ENCODE measurements at regions not wholly inside any gene's neighbourhood (a gene's known extent, or its start where the extent isn't known, plus 50 kb on each side); places are given as distances from the start of the nearest gene placed in this dataset.
A peak's percentile ranks its signal among the peaks of the same experiment; 100 is the strongest.
"Not testable (repeated sequence)": the region's sequence is repeated elsewhere in the genome, so short reads cannot be mapped to it uniquely, and the experiment has no call there.

DNA sequence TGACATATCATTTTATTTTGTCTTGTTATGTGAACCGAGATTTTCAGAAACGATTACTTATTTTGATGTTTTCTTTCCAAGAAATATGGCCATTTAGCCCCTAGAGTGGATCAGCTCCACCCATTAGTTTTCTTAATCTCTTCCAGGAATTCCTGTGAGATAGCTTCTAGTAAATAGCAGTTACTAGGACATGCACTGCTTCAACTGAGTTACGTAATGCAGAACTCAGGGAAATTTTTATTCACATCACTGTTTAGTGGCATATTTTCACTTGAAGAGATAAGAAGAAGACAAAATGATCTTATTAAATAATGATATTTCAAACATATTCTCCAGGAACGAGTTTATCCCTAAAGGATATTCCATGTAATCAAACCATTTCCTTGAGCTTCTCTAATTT, 573.5 kb upstream of the CNTNAP5 start:
- TF ChIP-seq, protein P1, sequence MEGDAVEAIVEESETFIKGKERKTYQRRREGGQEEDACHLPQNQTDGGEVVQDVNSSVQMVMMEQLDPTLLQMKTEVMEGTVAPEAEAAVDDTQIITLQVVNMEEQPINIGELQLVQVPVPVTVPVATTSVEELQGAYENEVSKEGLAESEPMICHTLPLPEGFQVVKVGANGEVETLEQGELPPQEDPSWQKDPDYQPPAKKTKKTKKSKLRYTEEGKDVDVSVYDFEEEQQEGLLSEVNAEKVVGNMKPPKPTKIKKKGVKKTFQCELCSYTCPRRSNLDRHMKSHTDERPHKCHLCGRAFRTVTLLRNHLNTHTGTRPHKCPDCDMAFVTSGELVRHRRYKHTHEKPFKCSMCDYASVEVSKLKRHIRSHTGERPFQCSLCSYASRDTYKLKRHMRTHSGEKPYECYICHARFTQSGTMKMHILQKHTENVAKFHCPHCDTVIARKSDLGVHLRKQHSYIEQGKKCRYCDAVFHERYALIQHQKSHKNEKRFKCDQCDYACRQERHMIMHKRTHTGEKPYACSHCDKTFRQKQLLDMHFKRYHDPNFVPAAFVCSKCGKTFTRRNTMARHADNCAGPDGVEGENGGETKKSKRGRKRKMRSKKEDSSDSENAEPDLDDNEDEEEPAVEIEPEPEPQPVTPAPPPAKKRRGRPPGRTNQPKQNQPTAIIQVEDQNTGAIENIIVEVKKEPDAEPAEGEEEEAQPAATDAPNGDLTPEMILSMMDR (IDR thresholded peaks at IDR 0.05; ENCODE audit: insufficient read depth, missing control alignments) = no peak
- no peak for FAIRE-seq
- no peak for DNase-seq (ENCODE audit: insufficient read length, low spot score)

DNA sequence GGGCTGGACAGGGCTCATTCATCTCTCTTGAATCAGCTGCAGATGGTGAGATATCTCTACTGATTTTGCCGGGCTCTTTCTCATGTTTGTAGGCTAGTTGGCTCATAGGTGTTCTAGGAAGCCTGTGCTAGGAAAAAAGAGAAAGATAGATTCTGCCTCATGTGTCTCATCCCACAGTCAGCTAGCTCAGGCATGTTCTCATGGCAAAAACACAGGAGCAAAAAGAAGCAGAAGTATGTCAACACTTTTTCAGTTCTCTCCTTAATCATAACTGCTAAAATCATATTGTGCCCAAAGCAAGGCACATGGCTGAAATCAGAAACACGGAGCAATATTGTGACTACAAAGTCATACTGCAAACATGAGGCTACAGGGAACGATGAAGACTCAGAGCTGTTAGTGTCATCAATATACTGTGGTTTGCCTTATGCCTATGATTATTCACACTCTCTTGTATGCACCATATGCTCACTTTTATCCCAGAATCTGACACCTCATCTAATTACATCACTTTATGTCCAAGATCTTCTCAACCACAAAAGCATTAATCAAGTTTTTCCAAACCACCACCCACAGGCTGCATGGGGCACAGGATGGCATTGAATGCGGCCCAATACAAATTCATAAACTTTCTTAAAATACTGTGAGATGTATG, 571.9 kb upstream of the CNTNAP5 start:
- no peak for DNase-seq (ENCODE audit: insufficient read length, low spot score)
- no peak for FAIRE-seq
- TF ChIP-seq, protein P1 (IDR thresholded peaks at IDR 0.05; ENCODE audit: insufficient read depth, missing control alignments) = no peak

DNA sequence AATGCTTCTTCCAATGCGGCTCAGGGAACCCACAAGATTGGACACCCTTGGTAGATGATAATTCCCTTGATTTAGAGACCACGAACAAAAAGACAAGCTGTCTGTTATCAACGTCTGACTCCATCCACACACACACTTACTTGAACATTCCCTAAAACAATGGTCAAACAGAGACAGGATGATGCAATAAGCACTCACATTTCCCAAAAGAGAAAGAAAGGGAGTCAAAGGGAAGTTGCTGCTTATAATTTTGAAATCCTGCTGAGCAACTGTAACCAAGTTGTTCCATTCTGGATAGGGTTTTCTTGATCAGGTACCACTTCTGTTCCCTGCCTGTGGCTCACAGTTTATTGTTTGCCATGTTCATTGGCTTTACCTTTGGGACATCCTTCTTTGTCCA, 571.3 kb upstream of the CNTNAP5 start:
- TF ChIP-seq, protein P1 (IDR thresholded peaks at IDR 0.05; ENCODE audit: insufficient read depth, missing control alignments) = no peak
- FAIRE-seq = no peak
- no peak for DNase-seq (ENCODE audit: insufficient read length, low spot score)

DNA sequence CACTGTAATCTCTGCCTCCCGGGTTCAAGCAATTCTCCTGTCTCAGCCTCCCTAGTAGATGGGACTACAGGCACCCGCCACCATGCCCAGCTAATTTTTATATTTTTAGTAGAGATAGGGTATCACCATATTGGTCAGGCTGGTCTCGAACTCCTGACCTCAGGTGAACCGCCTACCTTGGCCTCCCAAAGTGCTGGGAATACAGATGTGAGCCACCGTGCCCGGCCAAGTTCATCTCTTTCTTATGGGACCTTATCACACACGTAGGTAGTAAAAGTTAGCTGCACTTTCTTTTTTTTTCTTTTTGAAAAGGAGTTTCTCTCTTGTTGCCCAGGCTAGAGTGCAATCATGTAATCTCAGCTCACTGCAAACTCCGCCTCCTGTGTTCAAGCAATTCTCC, 569.9 kb upstream of the CNTNAP5 start:
- not testable (repeated sequence) for DNase-seq (ENCODE audit: insufficient read length, low spot score); FAIRE-seq

DNA sequence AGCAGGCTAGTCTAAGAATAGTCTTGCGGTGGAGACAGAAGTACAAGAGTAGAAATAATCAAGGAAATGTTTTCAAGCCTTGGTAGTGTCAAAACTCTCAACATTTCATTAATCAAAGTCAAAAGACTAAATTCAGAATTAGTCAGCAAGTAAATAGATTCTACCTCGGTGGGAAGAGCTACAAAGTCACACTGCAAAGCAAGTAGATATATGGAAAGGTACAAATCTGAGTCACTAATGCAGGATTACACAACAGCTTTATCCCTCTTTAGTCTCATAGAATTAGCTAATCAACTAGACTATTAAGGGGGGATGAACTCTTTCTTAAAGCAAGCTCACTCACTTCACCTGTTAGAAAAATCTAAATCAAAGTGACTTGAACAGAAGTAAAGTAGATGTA, 568.7 kb upstream of the CNTNAP5 start:
- FAIRE-seq = peak; percentile 84
- TF ChIP-seq, protein P1 (IDR thresholded peaks at IDR 0.05; ENCODE audit: insufficient read depth, missing control alignments) = no peak
- no peak for DNase-seq (ENCODE audit: insufficient read length, low spot score)

DNA sequence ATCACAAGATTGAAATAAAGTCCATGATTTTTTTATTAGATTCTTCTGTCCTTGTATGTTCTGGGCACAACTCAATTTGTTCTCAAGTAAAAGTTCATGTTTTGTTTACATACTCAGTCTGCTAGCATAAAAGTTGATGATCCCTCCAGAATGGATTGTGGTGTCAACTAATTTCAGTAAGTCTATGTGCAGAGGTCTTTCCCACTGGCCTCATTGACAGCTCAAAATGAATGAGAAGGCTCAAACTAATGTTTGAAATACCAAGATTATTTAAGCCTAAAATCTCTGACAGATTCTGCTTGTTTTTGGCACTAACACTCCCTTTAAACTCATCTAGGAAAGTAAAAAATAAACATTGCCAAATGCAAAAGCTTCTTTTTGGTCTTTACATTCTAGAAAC, 561.2 kb upstream of the CNTNAP5 start:
- TF ChIP-seq, protein P1 (IDR thresholded peaks at IDR 0.05; ENCODE audit: insufficient read depth, missing control alignments) = no peak

DNA sequence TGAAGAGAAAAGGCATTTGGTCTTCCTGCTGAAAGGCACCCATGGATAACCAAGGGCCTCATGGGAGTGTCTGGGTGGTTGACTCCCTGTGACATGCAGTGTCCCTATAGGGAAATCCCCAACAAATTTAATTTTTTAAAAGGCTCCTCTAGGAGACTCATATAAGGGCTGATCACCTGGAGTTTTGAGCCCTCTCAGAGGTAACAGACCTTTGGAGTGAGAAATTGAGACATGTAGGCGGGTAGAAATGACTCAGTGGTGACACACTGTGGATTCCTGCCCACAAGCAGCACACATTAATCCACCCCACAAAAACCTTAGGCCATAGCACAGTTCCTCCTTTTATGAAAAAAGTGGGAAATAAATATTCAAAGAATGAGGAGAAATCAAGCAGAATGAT, 557.0 kb upstream of the CNTNAP5 start:
- FAIRE-seq (no peak), DNase-seq (ENCODE audit: insufficient read length, low spot score) (no peak)
- TF ChIP-seq, protein P1 (IDR thresholded peaks at IDR 0.05; ENCODE audit: insufficient read depth, missing control alignments) = no peak

More for the DNA sequence above, 561.2 kb upstream of the CNTNAP5 start:
- no peak for FAIRE-seq
- no peak for DNase-seq (ENCODE audit: insufficient read length, low spot score)

DNA sequence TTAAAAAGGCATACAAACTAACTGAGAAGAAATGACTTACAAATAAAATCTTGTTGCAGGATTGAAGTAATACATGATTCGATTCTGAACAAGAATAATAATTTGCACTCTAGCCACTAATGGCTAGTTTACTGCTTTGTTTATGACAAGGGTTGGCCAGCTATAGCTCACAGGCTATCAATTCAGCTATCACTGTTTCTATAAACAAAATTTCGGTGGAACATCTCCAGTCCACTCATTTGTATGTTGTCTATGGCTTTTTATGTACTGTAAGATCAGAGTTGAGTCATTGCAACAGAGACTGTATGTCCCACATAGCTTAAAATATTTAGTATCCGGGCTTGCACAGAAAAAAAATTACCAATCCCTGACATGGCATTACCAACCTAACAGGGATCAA, 543.7 kb upstream of the CNTNAP5 start:
- TF ChIP-seq, protein P1 (IDR thresholded peaks at IDR 0.05; ENCODE audit: insufficient read depth, missing control alignments) = no peak
- FAIRE-seq (no peak), DNase-seq (ENCODE audit: insufficient read length, low spot score) (no peak)

All from D721Med (cell line).